AG04450 (cell line): ENCODE measurements at regions not wholly inside any gene's neighbourhood (a gene's known extent, or its start where the extent isn't known, plus 50 kb on each side); places are given as distances from the start of the nearest gene placed in this dataset.
"Not testable (repeated sequence)": the region's sequence is repeated elsewhere in the genome, so short reads cannot be mapped to it uniquely, and the experiment has no call there.

Source experiments
- CTCF ChIA-PET: fragments of 300-600, 350-600 bp; formaldehyde crosslinking; extraction: SDS; loops from one replicate; lab custom pipeline; 2022; ENCODE audit warnings: antibody characterized with exemption, inconsistent platforms; lab: Charles Lee
- POLR2A ChIA-PET: fragments of 350-600 bp; formaldehyde crosslinking; extraction: SDS; loops from one replicate; lab custom pipeline; 2021; ENCODE audit warnings: antibody characterized with exemption, inconsistent platforms; lab: Yijun Ruan, JAX
- DNase-seq: peaks from one replicate; pipeline ENCODE4 v3.0.0-alpha.2; 2011; ENCODE audit warnings: low read depth, low spot score
- H3K27ac ChIP-seq: one replicate; pipeline ENCODE4 v1.5.1; 2012; ENCODE audit warnings: low read depth, low read length, control low read depth
- H3K27me3 ChIP-seq: one replicate; pipeline ENCODE4 v1.6.0; 2012; ENCODE audit warnings: low read length; ENCODE audit not compliant: control insufficient read depth, insufficient read depth
- H3K4me3 ChIP-seq: 2 replicates; pipeline ENCODE4 v1.5.1; 2011; ENCODE audit warnings: mild to moderate bottlenecking, low read depth, low read length, control low read depth
- H3K9me3 ChIP-seq: 2 replicates; pipeline ENCODE4 v1.5.1; 2012; ENCODE audit warnings: low read length; ENCODE audit not compliant: control insufficient read depth, insufficient read depth
- CTCF ChIP-seq: IDR thresholded peaks from 2 replicates; pipeline ENCODE4 v1.5.1; 2011; ENCODE audit warnings: low read depth, low read length, control low read depth, inconsistent platforms

GRCh38 chr9:106500171-106500570, 362.8 kb upstream of the ZNF462 start:
- no peak overlapping the region for H3K4me3 ChIP-seq
- peaks cover 8% of the 10 kb centered on the region for H3K9me3 ChIP-seq
- POLR2A ChIA-PET, result no interaction called here
- CTCF ChIA-PET, result no interaction called here
- DNase-seq, result no peak
- no peaks in the 10 kb centered on the region for H3K27me3 ChIP-seq
- no peak overlapping the region for H3K27ac ChIP-seq
- no peak for TF ChIP-seq CTCF

- H3K27ac ChIP-seq, POLR2A ChIA-PET, DNase-seq, H3K27me3 ChIP-seq, CTCF ChIA-PET, H3K4me3 ChIP-seq: not testable (repeated sequence)
- H3K9me3 ChIP-seq, result peaks cover 11% of the 10 kb centered on the region
Measured at GRCh38 chr9:106501210-106501609, 361.8 kb upstream of the ZNF462 start.

- Histone ChIP-seq H3K4me3 (no peak overlapping the region), H3K27me3 (no peaks in the 10 kb centered on the region), H3K9me3 (peaks cover 19% of the 10 kb centered on the region), H3K27ac (no peak overlapping the region)
- ChIA-PET POLR2A (no interaction called here), CTCF (no interaction called here)
- TF ChIP-seq CTCF, result no peak
- DNase-seq, result no peak
Measured at GRCh38 chr9:106502930-106503329, 360.0 kb upstream of the ZNF462 start.

GRCh38 chr9:106503759-106504158, 359.2 kb upstream of the ZNF462 start:
- ChIA-PET CTCF (no interaction called here), POLR2A (no interaction called here)
- Histone ChIP-seq H3K27me3 (no peaks in the 10 kb centered on the region), H3K4me3 (no peak overlapping the region), H3K9me3 (peaks cover 19% of the 10 kb centered on the region), H3K27ac (no peak overlapping the region)
- no peak for TF ChIP-seq CTCF
- DNase-seq, result no peak

- POLR2A ChIA-PET, result no interaction called here
- TF ChIP-seq CTCF, result no peak
- CTCF ChIA-PET, result interaction anchor here (0.6 kb wide), 1 partner anchor 129 kb away, joined by 3 read pairs; no protein-coding TSS in a partner anchor
- H3K4me3 ChIP-seq, result no peak overlapping the region
- H3K27ac ChIP-seq, result no peak overlapping the region
- no peaks in the 10 kb centered on the region for H3K27me3 ChIP-seq
- no peaks in the 10 kb centered on the region for H3K9me3 ChIP-seq
- no peak for DNase-seq
Measured at GRCh38 chr9:106526716-106527204, 336.2 kb upstream of the ZNF462 start.

DNA sequence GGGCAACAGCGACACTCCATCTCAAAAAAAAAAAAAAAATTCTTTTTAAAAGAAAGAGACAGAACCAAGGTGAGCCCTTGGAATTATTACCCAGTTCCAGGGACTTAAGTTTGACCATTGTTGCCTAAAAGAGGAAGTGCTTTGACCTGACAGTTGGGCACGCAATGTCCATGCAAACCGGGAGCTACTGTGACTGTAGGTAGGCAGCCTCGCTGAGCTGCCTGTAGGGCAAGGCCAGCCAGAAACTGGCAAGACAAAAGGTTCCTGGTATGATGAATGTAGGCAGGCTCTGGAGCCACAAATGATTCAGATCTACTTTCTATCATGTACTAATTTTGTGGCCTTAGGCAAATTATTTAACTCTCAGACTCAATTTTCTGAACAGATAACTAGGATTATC, 334.8 kb upstream of the ZNF462 start:
- Histone ChIP-seq H3K27ac (no peak overlapping the region), H3K4me3 (no peak overlapping the region)
- POLR2A ChIA-PET, result no interaction called here

More for the DNA sequence above, 334.8 kb upstream of the ZNF462 start:
- Histone ChIP-seq H3K9me3 (peaks cover 4% of the 10 kb centered on the region), H3K27me3 (no peaks in the 10 kb centered on the region)
- no peak for DNase-seq
- CTCF ChIA-PET, result no interaction called here
- no peak for TF ChIP-seq CTCF
